ENCODE measurements at regions not wholly inside any gene's neighbourhood (a gene's known extent, or its start where the extent isn't known, plus 50 kb on each side); places are given as distances from the start of the nearest gene placed in this dataset.
"Not testable (repeated sequence)": the region's sequence is repeated elsewhere in the genome, so short reads cannot be mapped to it uniquely, and the experiment has no call there.

DNA sequence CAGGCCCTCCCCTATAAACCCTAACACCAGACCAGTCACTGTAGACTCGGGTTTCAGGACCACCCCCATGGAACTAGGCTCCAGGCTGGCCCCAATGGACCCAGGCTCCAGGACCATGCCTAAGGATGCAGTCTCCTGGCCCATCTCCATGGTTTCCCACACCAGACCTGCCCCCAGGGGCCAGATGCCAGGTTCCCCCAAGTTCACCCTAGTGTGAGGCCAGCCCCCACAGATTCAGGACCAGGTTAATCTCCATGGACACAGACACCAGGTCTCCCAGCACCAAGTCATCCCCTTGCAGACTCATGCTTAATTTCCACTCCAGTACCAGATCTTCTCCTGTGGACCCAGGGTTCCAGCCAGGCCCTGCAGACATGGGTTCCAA, 103.8 kb upstream of the LANCL2 start:
- peaks cover 24% of the 10 kb centered on the region for H3K27me3 Mint-ChIP-seq (ENCODE audit: low read depth)
- no peaks in the 10 kb centered on the region for H3K9me3 Mint-ChIP-seq
- no peak overlapping the region for H3K27ac Mint-ChIP-seq
- no peaks in the 10 kb centered on the region for H3K36me3 Mint-ChIP-seq (ENCODE audit: low read depth)
- no peaks in the 10 kb centered on the region for H3K4me1 Mint-ChIP-seq (ENCODE audit: low read depth)
- DNase-seq (ENCODE audit: low spot score) = no peak
- no peak overlapping the region for H3K4me3 Mint-ChIP-seq

- not testable (repeated sequence) for H3K27ac Mint-ChIP-seq; H3K4me1 Mint-ChIP-seq (ENCODE audit: low read depth); H3K4me3 Mint-ChIP-seq; DNase-seq (ENCODE audit: low spot score); H3K36me3 Mint-ChIP-seq (ENCODE audit: low read depth); H3K9me3 Mint-ChIP-seq
- peaks cover 22% of the 10 kb centered on the region for H3K27me3 Mint-ChIP-seq (ENCODE audit: low read depth)
Measured at GRCh38 chr7:55265328-55265727, 99.8 kb upstream of the LANCL2 start.

GRCh38 chr7:55265836-55266642, 99.1 kb upstream of the LANCL2 start:
- H3K9me3 Mint-ChIP-seq = no peaks in the 10 kb centered on the region
- DNase-seq (ENCODE audit: low spot score) = no peak
- H3K27ac Mint-ChIP-seq = no peak overlapping the region
- H3K27me3 Mint-ChIP-seq (ENCODE audit: low read depth) = peaks cover 22% of the 10 kb centered on the region
- no peaks in the 10 kb centered on the region for H3K36me3 Mint-ChIP-seq (ENCODE audit: low read depth)
- no peaks in the 10 kb centered on the region for H3K4me1 Mint-ChIP-seq (ENCODE audit: low read depth)
- H3K4me3 Mint-ChIP-seq = no peak overlapping the region

DNA sequence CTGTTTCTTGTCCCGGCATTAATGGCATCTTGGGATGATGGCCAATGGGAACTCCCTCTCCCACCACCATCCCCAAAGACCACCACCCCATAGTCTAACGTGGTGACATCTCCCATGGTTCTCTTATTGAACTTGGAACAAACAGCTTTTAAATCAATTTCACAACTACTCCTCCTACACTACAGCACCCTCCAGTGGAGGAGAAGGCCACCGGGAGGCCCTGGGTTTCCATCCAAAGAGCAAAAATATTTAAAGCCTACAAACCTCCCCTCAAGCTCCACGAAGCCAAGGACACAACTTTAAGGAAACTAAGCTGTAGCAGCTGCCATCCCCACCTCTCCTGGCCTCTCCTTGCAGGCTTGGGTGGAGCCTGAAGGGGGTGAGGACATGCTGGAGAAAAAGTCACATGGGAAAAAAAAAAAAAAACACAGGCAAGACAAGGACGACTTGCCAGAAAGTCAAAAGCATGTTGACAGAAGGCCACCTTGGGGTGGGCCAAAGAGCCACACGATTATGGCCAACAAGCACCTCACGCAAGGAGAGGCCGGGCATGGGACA, 94.0 kb upstream of the LANCL2 start:
- Mint-ChIP-seq H3K4me3 (no peak overlapping the region), H3K27me3 (ENCODE audit: low read depth) (peaks cover 5% of the 10 kb centered on the region), H3K36me3 (ENCODE audit: low read depth) (no peaks in the 10 kb centered on the region), H3K4me1 (ENCODE audit: low read depth) (no peaks in the 10 kb centered on the region), H3K27ac (no peak overlapping the region), H3K9me3 (no peaks in the 10 kb centered on the region)
- DNase-seq (ENCODE audit: low spot score) = no peak

DNA sequence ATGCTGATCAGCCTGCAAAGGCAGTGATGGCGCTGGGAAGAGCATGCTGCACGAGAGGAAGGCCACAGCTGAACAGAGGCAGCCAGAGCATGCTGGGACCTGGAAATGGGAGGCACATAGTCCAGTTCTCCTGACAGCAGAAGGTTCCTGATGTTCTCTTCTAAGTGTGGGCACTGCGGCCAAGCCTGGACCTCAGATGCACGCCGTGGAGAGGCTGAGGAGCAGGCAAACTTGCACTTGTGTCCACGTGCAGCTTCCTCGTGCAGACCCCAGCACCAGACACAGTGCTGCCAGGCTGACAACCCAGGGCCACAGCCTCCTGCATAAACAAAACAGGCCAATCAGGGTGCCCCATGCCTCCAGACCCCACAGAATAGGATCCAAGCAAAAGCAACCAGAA, 93.5 kb upstream of the LANCL2 start:
- no peak for DNase-seq (ENCODE audit: low spot score)
- Mint-ChIP-seq H3K27ac (no peak overlapping the region), H3K27me3 (ENCODE audit: low read depth) (peaks cover 3% of the 10 kb centered on the region), H3K4me1 (ENCODE audit: low read depth) (no peaks in the 10 kb centered on the region), H3K4me3 (no peak overlapping the region), H3K9me3 (no peaks in the 10 kb centered on the region), H3K36me3 (ENCODE audit: low read depth) (no peaks in the 10 kb centered on the region)

DNA sequence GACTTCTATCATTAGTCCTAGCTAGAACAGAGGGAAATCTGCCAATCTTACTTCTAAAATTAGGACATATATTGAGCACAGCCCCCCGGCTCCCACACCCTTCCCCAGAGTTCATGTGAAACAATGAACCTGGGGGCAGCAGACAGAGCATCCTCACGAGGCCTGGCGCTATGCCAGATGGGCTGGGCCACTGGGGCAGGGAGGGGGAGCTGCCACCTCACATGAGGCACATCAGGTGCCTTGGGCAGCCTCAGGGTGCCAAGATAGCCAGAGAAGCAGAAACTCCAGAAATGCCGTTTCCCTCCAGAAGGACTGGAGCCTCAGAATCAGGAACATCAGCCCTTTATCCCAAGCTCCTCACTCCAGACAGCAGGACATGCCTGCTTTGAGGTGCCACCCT, 92.8 kb upstream of the LANCL2 start:
- Mint-ChIP-seq H3K36me3 (ENCODE audit: low read depth) (no peaks in the 10 kb centered on the region), H3K27me3 (ENCODE audit: low read depth) (peaks cover 2% of the 10 kb centered on the region), H3K9me3 (no peaks in the 10 kb centered on the region), H3K27ac (no peak overlapping the region), H3K4me3 (no peak overlapping the region), H3K4me1 (ENCODE audit: low read depth) (no peaks in the 10 kb centered on the region)
- DNase-seq (ENCODE audit: low spot score) = no peak

- no peak overlapping the region for H3K27ac Mint-ChIP-seq
- no peak overlapping the region for H3K4me3 Mint-ChIP-seq
- H3K36me3 Mint-ChIP-seq (ENCODE audit: low read depth) = no peaks in the 10 kb centered on the region
Measured at GRCh38 chr7:55273186-55273980, 91.8 kb upstream of the LANCL2 start.

DNA sequence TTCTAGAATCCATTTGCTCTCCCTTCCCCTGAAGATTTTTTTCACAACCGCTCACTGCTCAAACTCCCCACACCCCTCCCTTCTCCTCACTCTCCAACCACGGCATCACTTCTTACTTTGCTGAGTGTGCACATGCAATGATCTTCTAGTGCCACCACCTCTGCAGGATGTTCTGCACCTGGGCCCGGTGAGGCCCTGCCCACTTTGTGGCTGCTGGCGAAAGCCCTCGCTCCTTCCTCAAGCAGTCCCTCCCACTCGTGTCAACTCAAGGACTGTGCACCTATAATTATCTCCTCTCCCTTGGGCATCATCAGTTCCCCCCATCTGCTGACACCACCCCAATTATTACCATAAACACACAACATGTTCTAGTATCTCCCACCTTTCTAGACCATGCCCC, 91.0 kb upstream of the LANCL2 start:
- Mint-ChIP-seq H3K27ac (no peak overlapping the region), H3K4me3 (no peak overlapping the region), H3K36me3 (ENCODE audit: low read depth) (no peaks in the 10 kb centered on the region), H3K27me3 (ENCODE audit: low read depth) (no peaks in the 10 kb centered on the region), H3K4me1 (ENCODE audit: low read depth) (no peaks in the 10 kb centered on the region), H3K9me3 (no peaks in the 10 kb centered on the region)
- DNase-seq (ENCODE audit: low spot score) = no peak

More at GRCh38 chr7:55273186-55273980, 91.8 kb upstream of the LANCL2 start:
- no peak for DNase-seq (ENCODE audit: low spot score)
- H3K4me1 Mint-ChIP-seq (ENCODE audit: low read depth) = no peaks in the 10 kb centered on the region
- no peaks in the 10 kb centered on the region for H3K9me3 Mint-ChIP-seq
- no peaks in the 10 kb centered on the region for H3K27me3 Mint-ChIP-seq (ENCODE audit: low read depth)

- no peak for DNase-seq (ENCODE audit: low spot score)
- Mint-ChIP-seq H3K9me3 (no peaks in the 10 kb centered on the region), H3K4me3 (no peak overlapping the region), H3K4me1 (ENCODE audit: low read depth) (peaks cover 2% of the 10 kb centered on the region), H3K27me3 (ENCODE audit: low read depth) (no peaks in the 10 kb centered on the region), H3K27ac (no peak overlapping the region), H3K36me3 (ENCODE audit: low read depth) (no peaks in the 10 kb centered on the region)
Measured at GRCh38 chr7:55275291-55276200, 89.6 kb upstream of the LANCL2 start.

GRCh38 chr7:55276572-55277295, 88.4 kb upstream of the LANCL2 start:
- no peak overlapping the region for H3K4me3 Mint-ChIP-seq
- no peaks in the 10 kb centered on the region for H3K9me3 Mint-ChIP-seq
- H3K27ac Mint-ChIP-seq = no peak overlapping the region
- no peaks in the 10 kb centered on the region for H3K27me3 Mint-ChIP-seq (ENCODE audit: low read depth)
- no peak for DNase-seq (ENCODE audit: low spot score)
- no peaks in the 10 kb centered on the region for H3K36me3 Mint-ChIP-seq (ENCODE audit: low read depth)
- peaks cover 2% of the 10 kb centered on the region for H3K4me1 Mint-ChIP-seq (ENCODE audit: low read depth)

DNA sequence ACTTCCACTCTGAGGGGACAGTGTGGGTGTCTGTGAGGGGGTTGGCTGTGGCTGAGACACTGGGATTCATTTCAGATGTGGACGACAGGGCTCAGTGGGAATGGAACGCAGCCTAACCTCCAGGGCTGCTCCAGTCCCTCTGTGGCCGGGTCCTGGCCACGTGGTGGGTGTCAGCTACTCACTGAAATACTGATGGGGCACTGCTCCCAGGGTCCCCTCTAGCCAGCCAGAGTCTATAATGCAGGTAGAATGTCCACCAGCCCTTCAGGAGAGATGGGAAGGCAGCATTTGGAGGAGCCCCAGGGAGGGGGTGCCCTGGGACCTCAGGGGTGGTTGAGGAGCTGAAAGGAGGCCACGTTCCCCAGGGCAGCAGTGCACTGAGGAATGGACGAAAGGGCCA, 87.2 kb upstream of the LANCL2 start:
- Mint-ChIP-seq H3K4me3 (no peak overlapping the region), H3K27ac (no peak overlapping the region), H3K4me1 (ENCODE audit: low read depth) (peaks cover 2% of the 10 kb centered on the region), H3K27me3 (ENCODE audit: low read depth) (no peaks in the 10 kb centered on the region), H3K36me3 (ENCODE audit: low read depth) (no peaks in the 10 kb centered on the region), H3K9me3 (no peaks in the 10 kb centered on the region)
- no peak for DNase-seq (ENCODE audit: low spot score)

GRCh38 chr7:55278321-55278720, 86.8 kb upstream of the LANCL2 start:
- Mint-ChIP-seq H3K27me3 (ENCODE audit: low read depth) (no peaks in the 10 kb centered on the region), H3K27ac (no peak overlapping the region), H3K4me3 (no peak overlapping the region), H3K9me3 (no peaks in the 10 kb centered on the region), H3K36me3 (ENCODE audit: low read depth) (no peaks in the 10 kb centered on the region), H3K4me1 (ENCODE audit: low read depth) (peaks cover 2% of the 10 kb centered on the region)
- no peak for DNase-seq (ENCODE audit: low spot score)

All from T-helper 2 cell treated with Interferon-gamma antibody and Interleukin-4, amounts not matched to agents 5 μg/mL and 100 μg/mL, for 36 hours (primary cell).